K562 (cell line): ENCODE measurements at regions not wholly inside any gene's neighbourhood (a gene's known extent, or its start where the extent isn't known, plus 50 kb on each side); places are given as distances from the start of the nearest gene placed in this dataset.

Experiments used
- ATAC-seq: fragments of 200-7000 bp; cut with Tn5 transposase; 3 replicates; pipeline ENCODE4 v1.9.1; 2020; ENCODE audit warnings: moderate library complexity
- BruUV-seq: library from RNA; stranded (reverse); fragments of 400-500 nt; replicated peaks from 2 replicates; lab custom pipeline; 2021; lab: Mats Ljungman, UMichigan
- CTCF ChIA-PET: fragments of 300-600 bp; formaldehyde crosslinking; extraction: SDS; loops from one replicate; lab custom pipeline; 2021; ENCODE audit warnings: low intra/inter-chr PET ratio; lab: Yijun Ruan, JAX
- POLR2A ChIA-PET: fragments of 300-600, 350-650 bp; sonication (Branson Sonifier 250); formaldehyde crosslinking; extraction: SDS; loops from one replicate; lab custom pipeline; 2021; ENCODE audit warnings: antibody characterized with exemption, inconsistent platforms; lab: Yijun Ruan, JAX
- DNase-seq, 4 experiments: peaks; one replicate each; pipeline versions ENCODE4 v3.0.0 to v3.0.0-alpha.2; 2011 to 2018; ENCODE audit warnings: low spot score in 3 of 4, mixed read lengths in 3 of 4; ENCODE audit errors: extremely low read depth in 1 of 4
- FAIRE-seq: peaks from 2 replicates; lab custom pipeline; 2011; peaks lifted over from hg19 to GRCh38; lab: Jason Lieb, UNC
- H2AFZ ChIP-seq: 2 replicates; pipeline ENCODE4 v1.6.0; 2011; ENCODE audit warnings: low read depth, low read length, control low read depth, inconsistent platforms
- H3K27ac ChIP-seq: fragments of 200-600 bp; 3 replicates; pipeline ENCODE4 v1.8.0; 2011; ENCODE audit warnings: low read depth, mild to moderate bottlenecking, control low read depth, inconsistent platforms, low read length, moderate library complexity, mixed read lengths; ENCODE audit errors: extremely low read depth
- H3K27me3 ChIP-seq, 2 experiments: fragments of 300-600 bp in 1 of 2; 2 replicates in 1 of 2; 3 replicates in 1 of 2; pipeline versions ENCODE4 v1.6.0 to v1.8.0; 2011; ENCODE audit warnings: inconsistent platforms in 2 of 2, low read length in 2 of 2, mild to moderate bottlenecking in 1 of 2, mixed read lengths in 1 of 2, moderate library complexity in 1 of 2; ENCODE audit not compliant: control insufficient read depth in 2 of 2, insufficient read depth in 2 of 2
- H3K36me3 ChIP-seq: fragments of 300-600 bp; 3 replicates; pipeline ENCODE4 v1.8.0; 2011; ENCODE audit warnings: mild to moderate bottlenecking, low read length, inconsistent platforms; ENCODE audit not compliant: control insufficient read depth, insufficient read depth
- H3K4me1 ChIP-seq, 2 experiments: fragments of 200-600 bp in 1 of 2; replicated peaks in 1 of 2; 2 replicates in 1 of 2; 3 replicates in 1 of 2; pipeline versions ENCODE4 v1.5.1 to v1.8.0; 2011; ENCODE audit warnings: inconsistent platforms in 2 of 2, low read length in 2 of 2, mild to moderate bottlenecking in 1 of 2, mixed read lengths in 1 of 2, moderate library complexity in 1 of 2; ENCODE audit not compliant: control insufficient read depth in 2 of 2, insufficient read depth in 2 of 2
- H3K4me2 ChIP-seq: 2 replicates; pipeline ENCODE4 v1.6.1; 2011; ENCODE audit warnings: low read length, control low read depth, inconsistent platforms, mixed read lengths; ENCODE audit not compliant: insufficient read depth
- H3K4me3 ChIP-seq: fragments of 200-600 bp; sonication (generic), shearing (Covaris generic); 2 replicates; pipeline ENCODE4 v1.5.1; 2016; ENCODE audit warnings: control low read depth, inconsistent platforms
- H3K79me2 ChIP-seq: fragments of 200-600 bp; 3 replicates; pipeline ENCODE4 v1.8.0; 2011; ENCODE audit warnings: low read length, inconsistent platforms; ENCODE audit not compliant: control insufficient read depth, insufficient read depth
- H3K9ac ChIP-seq, 2 experiments: 2 replicates each; pipeline versions ENCODE4 v1.6.0 to v1.6.1; 2011; ENCODE audit warnings: low read depth in 2 of 2, low read length in 2 of 2, control low read depth in 1 of 2, inconsistent platforms in 1 of 2, mild to moderate bottlenecking in 1 of 2, mixed read lengths in 1 of 2; ENCODE audit not compliant: insufficient read depth in 1 of 2
- H3K9me1 ChIP-seq: one replicate; pipeline ENCODE4 v1.6.0; 2011; ENCODE audit warnings: inconsistent platforms, mild to moderate bottlenecking, low read length, moderate library complexity; ENCODE audit not compliant: control insufficient read depth, insufficient read depth
- H3K9me3 ChIP-seq: replicated peaks from 2 replicates; pipeline ENCODE4 v1.5.1; 2011; ENCODE audit warnings: low read depth, low read length, inconsistent platforms; ENCODE audit not compliant: control insufficient read depth, insufficient read depth
- H4K20me1 ChIP-seq: replicated peaks from 2 replicates; pipeline ENCODE4 v1.6.1; 2011; ENCODE audit warnings: low read length, inconsistent platforms, mixed read lengths; ENCODE audit not compliant: control insufficient read depth, insufficient read depth
- FOXA3 ChIP-seq, 2 experiments: fragments of 450-650 bp in 1 of 2; sonication (generic) in 1 of 2; formaldehyde crosslinking; IDR thresholded peaks in 1 of 2; conservative IDR thresholded peaks in 1 of 2; 2 replicates each; pipeline versions ENCODE4 v1.4.0 to v1.8.0; 2020 to 2022; ENCODE audit warnings: mild to moderate bottlenecking in 2 of 2, missing genetic modification reagents in 1 of 2
- PRPF4 ChIP-seq: fragments of 200-400 bp; formaldehyde crosslinking; IDR thresholded peaks from one replicate; pipeline ENCODE4 v1.6.1; 2017; ENCODE audit warnings: low read length, low read depth, mild to moderate bottlenecking; ENCODE audit not compliant: insufficient read depth, poor library complexity, severe bottlenecking
- SP1 ChIP-seq: sonication (generic); formaldehyde crosslinking; IDR thresholded peaks from 2 replicates; pipeline ENCODE4 v1.8.1; 2022; ENCODE audit warnings: mild to moderate bottlenecking, missing genetic modification reagents
- YBX1 ChIP-seq: fragments of 450-650 bp; IDR thresholded peaks from 2 replicates; pipeline ENCODE4 v1.7.1; 2016; ENCODE audit warnings: mild to moderate bottlenecking
- WGBS: fragments of 100-300 bp; shearing (Covaris generic); methylation state at CpG from one replicate; pipeline ENCODE4 v1.1.6; 2016; ENCODE audit warnings: low coverage, mixed read lengths; ENCODE audit not compliant: insufficient coverage; ENCODE audit errors: missing lambda C conversion rate; 5-methylcytosine and 5-hydroxymethylcytosine counted together
- in situ Hi-C: fragments of 300-500 bp; cut with MboI; formaldehyde crosslinking; loops from 4 replicates; pipeline ENCODE4 v1.15.0; 2018; ENCODE audit warnings: inconsistent platforms, mixed read lengths
- intact Hi-C: fragments of 100-400 bp; cut with micrococcal nuclease; formaldehyde crosslinking; loops from 2 replicates; pipeline ENCODE4 v1.14.2; 2022
- TF ChIP-seq, protein P1 (sequence below): IDR thresholded peaks from 2 replicates; pipeline ENCODE4 v1.6.1; 2012; ENCODE audit warnings: low read depth, low read length, improper control_type of control experiment, borderline replicate concordance

DNA sequence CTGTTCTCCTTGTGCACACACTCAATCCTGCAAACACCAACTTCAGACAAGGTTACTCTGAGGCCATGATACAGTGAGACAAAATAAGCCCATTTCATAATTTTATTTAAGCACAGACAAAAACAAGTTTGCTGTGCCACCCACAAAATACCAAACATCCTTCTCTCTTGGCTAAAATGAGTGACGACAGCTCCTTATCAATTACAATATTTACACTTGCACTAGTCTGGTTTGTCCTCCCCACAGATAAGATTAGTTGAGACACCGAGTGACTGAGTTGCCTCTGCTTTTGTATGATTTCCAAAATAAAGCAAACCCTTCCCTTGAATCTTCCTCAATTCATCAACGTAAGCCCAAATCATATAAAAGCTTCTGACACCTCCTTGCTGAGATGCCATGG is 233.5 kb upstream of the ATP10A start:
- Histone ChIP-seq H3K9me3 (no peaks in the 10 kb centered on the region), H2AFZ (no peak overlapping the region), H3K36me3 (no peaks in the 10 kb centered on the region), H3K4me1 (no peaks in the 10 kb centered on the region), H3K4me2 (no peak overlapping the region), H3K27ac (no peak overlapping the region), H3K9me1 (no peaks in the 10 kb centered on the region), H3K27me3 (peaks cover 0 to 4% of the 10 kb centered on the region in 2 experiments; a peak in 1 of 5 replicates), H3K79me2 (no peaks in the 10 kb centered on the region), H4K20me1 (no peaks in the 10 kb centered on the region), H3K9ac (no peak overlapping the region), H3K4me3 (no peak overlapping the region)
- DNase-seq (no peak), FAIRE-seq (no peak), ATAC-seq (no peak)
- intact Hi-C loops, result no loop called here
- TF ChIP-seq SP1 (CRISPR knock-in tag), result no peak
- 0 out of 4 replicates have a peak, but pooled peaks of 1 of the 2 experiments have one; percentile 8 for TF ChIP-seq FOXA3 (CRISPR knock-in tag; conservative IDR thresholded peaks at IDR 0.05 in 1 of 2, IDR thresholded peaks at IDR 0.05 in 1 of 2)
- no peak for TF ChIP-seq PRPF4
- no peak for TF ChIP-seq YBX1
- TF ChIP-seq, protein P1, sequence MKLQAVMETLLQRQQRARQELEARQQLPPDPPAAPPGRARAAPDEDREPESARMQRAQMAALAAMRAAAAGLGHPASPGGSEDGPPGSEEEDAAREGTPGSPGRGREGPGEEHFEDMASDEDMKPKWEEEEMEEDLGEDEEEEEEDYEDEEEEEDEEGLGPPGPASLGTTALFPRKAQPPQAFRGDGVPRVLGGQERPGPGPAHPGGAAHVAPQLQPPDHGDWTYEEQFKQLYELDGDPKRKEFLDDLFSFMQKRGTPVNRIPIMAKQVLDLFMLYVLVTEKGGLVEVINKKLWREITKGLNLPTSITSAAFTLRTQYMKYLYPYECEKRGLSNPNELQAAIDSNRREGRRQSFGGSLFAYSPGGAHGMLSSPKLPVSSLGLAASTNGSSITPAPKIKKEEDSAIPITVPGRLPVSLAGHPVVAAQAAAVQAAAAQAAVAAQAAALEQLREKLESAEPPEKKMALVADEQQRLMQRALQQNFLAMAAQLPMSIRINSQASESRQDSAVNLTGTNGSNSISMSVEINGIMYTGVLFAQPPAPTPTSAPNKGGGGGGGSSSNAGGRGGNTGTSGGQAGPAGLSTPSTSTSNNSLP, result no peak
- no TSS peak for BruUV-seq
- POLR2A ChIA-PET, result interaction anchor here (1.5 kb wide), 1 partner anchor 20 kb away, joined by 3 read pairs; no protein-coding TSS in a partner anchor
- 0% methylated on average over 3 of the region's 3 CpGs for WGBS
- CTCF ChIA-PET, result no interaction called here
- in situ Hi-C loops, result no loop called here
